Esophagus squamous epithelium (tissue), 5 donors: ENCODE measurements at regions not wholly inside any gene's neighbourhood (a gene's known extent, or its start where the extent isn't known, plus 50 kb on each side); places are given as distances from the start of the nearest gene placed in this dataset.
"Not testable (repeated sequence)": the region's sequence is repeated elsewhere in the genome, so short reads cannot be mapped to it uniquely, and the experiment has no call there.

ENCODE experiments used
- DNase-seq: peaks from one replicate; lab custom pipeline; 2025; lab: John Stamatoyannopoulos, UW
- H3K27ac ChIP-seq, 4 donors: fragments of 200-600 bp; sonication (generic); one replicate each; pipeline ENCODE4 v1.5.1; 2016 to 2019; ENCODE audit warnings: mild to moderate bottlenecking in 1 of 4
- H3K27me3 ChIP-seq, 4 donors: fragments of 200-600 bp; sonication (generic); 1 replicate in 3 of 4; 2 replicates in 1 of 4; pipeline versions ENCODE4 v1.5.1 to v1.6.0; 2017 to 2021; ENCODE audit warnings: antibody characterized with exemption in 1 of 4
- H3K36me3 ChIP-seq, 3 donors: fragments of 200-600 bp; sonication (generic); one replicate each; pipeline ENCODE4 v1.5.1; 2016 to 2019
- H3K4me1 ChIP-seq, 3 donors: fragments of 200-600 bp; sonication (generic); one replicate each; pipeline ENCODE4 v1.5.1; 2017 to 2019
- H3K4me3 ChIP-seq, 4 donors: fragments of 200-600 bp; sonication (generic); 1 replicate in 3 of 4; 2 replicates in 1 of 4; pipeline ENCODE4 v1.5.1; 2016 to 2019; ENCODE audit warnings: mild to moderate bottlenecking in 2 of 4, moderate library complexity in 1 of 4
- H3K9me3 ChIP-seq, 3 donors: fragments of 200-600 bp; sonication (generic); one replicate each; pipeline ENCODE4 v1.5.1; 2016 to 2019
- POLR2A ChIP-seq, 4 donors: fragments of 450-650 bp; IDR thresholded peaks; one replicate each; pipeline ENCODE4 v1.6.1; 2017; ENCODE audit warnings: antibody characterized with exemption in 4 of 4, mild to moderate bottlenecking in 4 of 4, moderate library complexity in 3 of 4
- WGBS, 2 donors: methylation state at CpG; one replicate each; pipeline ENCODE4 v1.1.5; 2018; 5-methylcytosine and 5-hydroxymethylcytosine counted together
- intact Hi-C: fragments of 100-400 bp; cut with DNase I; formaldehyde crosslinking; loops from one replicate; pipeline ENCODE4 v1.15.0; 2022
- TF ChIP-seq, protein P1 (sequence below), 6 experiments: fragments of 450-650 bp in 4 of 6; fragments of 200-600 bp in 2 of 6; sonication (generic) in 2 of 6; IDR thresholded peaks; one replicate each; pipeline ENCODE4 v1.5.1; 2016 to 2019; ENCODE audit warnings: antibody characterized with exemption in 6 of 6, mild to moderate bottlenecking in 4 of 6, moderate library complexity in 4 of 6
- donor health status: DM: yes; HTN: yes; CAD: no.

DNA sequence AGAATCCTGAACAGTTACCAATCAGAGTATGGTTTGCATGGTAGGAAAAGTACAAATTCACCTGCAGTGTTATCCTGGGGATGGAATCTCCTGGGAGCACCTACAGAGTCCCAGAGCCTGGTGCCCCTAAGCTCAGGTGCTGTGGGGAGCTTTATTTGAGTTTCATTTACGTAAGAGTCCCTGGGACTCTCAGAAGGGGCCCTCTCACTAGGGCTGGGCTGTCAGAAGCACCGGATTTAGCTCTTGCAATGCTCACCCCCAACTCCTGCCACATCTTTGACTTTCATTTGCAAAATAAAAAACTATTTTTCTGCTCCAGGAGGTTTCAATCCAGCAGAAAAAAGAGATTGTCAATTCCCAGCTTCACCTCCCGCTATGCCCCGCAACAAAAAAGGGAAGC, 569.8 kb upstream of the B3GAT1 start:
- H3K36me3 ChIP-seq: no peaks in the 10 kb centered on the region
- H3K4me1 ChIP-seq: no peaks in the 10 kb centered on the region
- H3K9me3 ChIP-seq: no peaks in the 10 kb centered on the region
- H3K4me3 ChIP-seq: no peak overlapping the region
- no peak for DNase-seq
- H3K27ac ChIP-seq: no peak overlapping the region
- intact Hi-C loops: no loop called here
- WGBS, 2 donors: 62 to 68% methylated on average over 4 of the region's 4 CpGs
- TF ChIP-seq POLR2A (IDR thresholded peaks at IDR 0.05): no peak
- TF ChIP-seq, protein P1, sequence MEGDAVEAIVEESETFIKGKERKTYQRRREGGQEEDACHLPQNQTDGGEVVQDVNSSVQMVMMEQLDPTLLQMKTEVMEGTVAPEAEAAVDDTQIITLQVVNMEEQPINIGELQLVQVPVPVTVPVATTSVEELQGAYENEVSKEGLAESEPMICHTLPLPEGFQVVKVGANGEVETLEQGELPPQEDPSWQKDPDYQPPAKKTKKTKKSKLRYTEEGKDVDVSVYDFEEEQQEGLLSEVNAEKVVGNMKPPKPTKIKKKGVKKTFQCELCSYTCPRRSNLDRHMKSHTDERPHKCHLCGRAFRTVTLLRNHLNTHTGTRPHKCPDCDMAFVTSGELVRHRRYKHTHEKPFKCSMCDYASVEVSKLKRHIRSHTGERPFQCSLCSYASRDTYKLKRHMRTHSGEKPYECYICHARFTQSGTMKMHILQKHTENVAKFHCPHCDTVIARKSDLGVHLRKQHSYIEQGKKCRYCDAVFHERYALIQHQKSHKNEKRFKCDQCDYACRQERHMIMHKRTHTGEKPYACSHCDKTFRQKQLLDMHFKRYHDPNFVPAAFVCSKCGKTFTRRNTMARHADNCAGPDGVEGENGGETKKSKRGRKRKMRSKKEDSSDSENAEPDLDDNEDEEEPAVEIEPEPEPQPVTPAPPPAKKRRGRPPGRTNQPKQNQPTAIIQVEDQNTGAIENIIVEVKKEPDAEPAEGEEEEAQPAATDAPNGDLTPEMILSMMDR (IDR thresholded peaks at IDR 0.05): no peak
- H3K27me3 ChIP-seq: peaks cover 0 to 11% (median 0%) of the 10 kb centered on the region in 4 donors

GRCh38 chr11:134980819-134981710, 569.0 kb upstream of the B3GAT1 start:
- intact Hi-C loops: no loop called here
- H3K4me3 ChIP-seq: no peak overlapping the region
- peaks cover 0 to 7% (median 0%) of the 10 kb centered on the region in 4 donors for H3K27me3 ChIP-seq
- no peaks in the 10 kb centered on the region for H3K9me3 ChIP-seq
- TF ChIP-seq POLR2A (IDR thresholded peaks at IDR 0.05): no peak
- TF ChIP-seq, protein P1 (IDR thresholded peaks at IDR 0.05): no peak
- no peaks in the 10 kb centered on the region for H3K4me1 ChIP-seq
- 63 to 70% methylated on average over 4 of the region's 13 CpGs for WGBS, 2 donors
- H3K27ac ChIP-seq: no peak overlapping the region
- no peaks in the 10 kb centered on the region for H3K36me3 ChIP-seq
- no peak for DNase-seq

DNA sequence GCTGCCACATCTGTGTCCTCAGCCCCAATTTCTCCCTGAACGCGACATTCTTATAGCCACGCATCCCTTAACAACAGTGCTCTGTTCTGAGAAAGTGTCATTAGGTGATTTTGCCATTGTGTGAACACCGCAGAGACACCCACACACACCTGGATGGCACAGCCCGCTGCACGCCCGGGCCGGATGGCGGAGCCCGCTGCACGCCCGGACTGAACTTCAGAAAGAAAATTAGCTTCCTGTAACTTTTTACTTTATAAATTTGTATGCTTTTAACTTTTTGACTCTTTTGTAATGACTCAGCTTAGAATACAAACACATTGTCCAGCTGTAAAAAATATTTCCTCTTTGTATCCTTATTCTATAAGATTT, 567.0 kb upstream of the B3GAT1 start:
- WGBS, 2 donors: 70 to 86% methylated on average over 9 to 12 of the region's 12 CpGs

GRCh38 chr11:134978388-134979088, 566.5 kb upstream of the B3GAT1 start:
- H3K4me3 ChIP-seq: no peak overlapping the region
- no peaks in the 10 kb centered on the region for H3K4me1 ChIP-seq
- no peak overlapping the region for H3K27ac ChIP-seq
- TF ChIP-seq, protein P1 (IDR thresholded peaks at IDR 0.05): no peak
- TF ChIP-seq POLR2A (IDR thresholded peaks at IDR 0.05): no peak
- WGBS, 2 donors: 66 to 77% methylated on average over 9 to 12 of the region's 21 CpGs
- no peaks in the 10 kb centered on the region for H3K9me3 ChIP-seq
- DNase-seq: no peak
- intact Hi-C loops: no loop called here
- H3K27me3 ChIP-seq: peaks cover 0 to 2% (median 0%) of the 10 kb centered on the region in 4 donors
- no peaks in the 10 kb centered on the region for H3K36me3 ChIP-seq

More for the DNA sequence above, 567.0 kb upstream of the B3GAT1 start:
- H3K9me3 ChIP-seq, H3K36me3 ChIP-seq, H3K4me3 ChIP-seq, H3K27ac ChIP-seq, DNase-seq, H3K4me1 ChIP-seq, H3K27me3 ChIP-seq, intact Hi-C loops: not testable (repeated sequence)

DNA sequence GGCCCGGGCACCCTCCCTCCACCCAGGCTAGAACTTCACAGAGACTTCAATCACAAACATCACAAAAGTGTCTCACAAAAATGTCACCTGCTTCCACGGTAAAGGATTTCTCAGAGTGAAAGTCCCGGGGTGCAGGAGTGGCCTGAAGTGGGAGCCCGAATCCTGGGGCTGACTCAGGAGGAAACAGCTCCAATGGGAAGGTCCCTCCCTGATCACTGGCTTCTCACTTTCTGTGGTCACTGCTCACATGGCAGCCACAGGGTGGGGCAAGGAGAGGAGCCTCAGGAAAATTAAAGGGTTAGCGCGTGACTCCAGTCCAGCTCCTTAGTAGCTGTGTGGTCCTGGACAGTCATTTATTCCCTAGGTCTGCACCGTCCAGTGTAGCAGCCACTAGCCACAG, 564.5 kb upstream of the B3GAT1 start:
- 70 to 77% methylated on average over 4 to 6 of the region's 7 CpGs for WGBS, 2 donors
- TF ChIP-seq, protein P1 (IDR thresholded peaks at IDR 0.05): no peak
- no peak for TF ChIP-seq POLR2A (IDR thresholded peaks at IDR 0.05)
- no peak for DNase-seq
- no peaks in the 10 kb centered on the region for H3K4me1 ChIP-seq
- intact Hi-C loops: no loop called here
- no peaks in the 10 kb centered on the region for H3K36me3 ChIP-seq
- H3K9me3 ChIP-seq: no peaks in the 10 kb centered on the region
- H3K27ac ChIP-seq: no peak overlapping the region
- H3K4me3 ChIP-seq: no peak overlapping the region
- no peaks in the 10 kb centered on the region for H3K27me3 ChIP-seq
